DMS53 treated with DMSO at 0.1 percent for 48 hours (cell line): ENCODE measurements at regions not wholly inside any gene's neighbourhood (a gene's known extent, or its start where the extent isn't known, plus 50 kb on each side); places are given as distances from the start of the nearest gene placed in this dataset.

ENCODE experiments used
- DNase-seq: peaks from one replicate; lab custom pipeline; 2025; ENCODE audit not compliant: unreplicated experiment; lab: John Stamatoyannopoulos, UW

DNA sequence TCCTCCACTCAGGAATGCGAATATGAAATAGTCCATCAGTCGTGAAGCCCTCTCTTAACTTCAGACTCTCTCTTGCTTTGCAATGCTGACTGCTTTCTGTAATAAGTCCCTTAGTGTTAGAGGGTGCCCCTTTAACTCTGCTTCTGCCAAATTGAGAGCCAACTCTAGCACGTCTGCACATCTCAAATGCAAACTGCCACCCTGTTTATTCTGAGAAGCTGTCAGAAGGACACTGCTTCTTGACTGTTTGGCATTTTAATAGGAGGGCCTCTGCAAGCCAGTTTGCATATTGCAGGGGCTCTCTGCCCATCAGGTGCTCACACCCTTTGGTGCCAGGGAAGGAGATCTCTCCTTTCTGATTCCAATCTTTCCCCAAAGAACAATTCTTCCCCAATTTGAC, 589.8 kb upstream of the CDH4 start:
- no peak for DNase-seq

DNA sequence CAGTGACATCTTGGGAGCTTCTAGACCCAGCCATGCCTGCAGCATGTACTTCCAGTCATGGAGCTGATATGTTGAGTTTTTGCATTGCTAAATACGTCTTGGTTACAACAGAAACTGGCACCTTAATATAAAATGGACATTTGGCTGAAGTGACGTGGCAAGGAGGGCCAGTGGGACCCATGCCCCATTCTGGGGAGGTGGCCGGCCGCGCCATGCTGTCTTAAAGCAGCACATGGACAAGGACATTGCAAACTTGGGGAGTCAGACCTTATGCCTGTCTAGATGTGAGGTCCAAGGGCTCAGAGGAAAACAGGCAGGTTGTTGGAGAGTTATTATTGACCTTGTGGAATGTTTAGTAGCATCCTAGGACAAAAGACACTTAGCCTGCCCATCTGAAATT, 588.0 kb upstream of the CDH4 start:
- no peak for DNase-seq

DNA sequence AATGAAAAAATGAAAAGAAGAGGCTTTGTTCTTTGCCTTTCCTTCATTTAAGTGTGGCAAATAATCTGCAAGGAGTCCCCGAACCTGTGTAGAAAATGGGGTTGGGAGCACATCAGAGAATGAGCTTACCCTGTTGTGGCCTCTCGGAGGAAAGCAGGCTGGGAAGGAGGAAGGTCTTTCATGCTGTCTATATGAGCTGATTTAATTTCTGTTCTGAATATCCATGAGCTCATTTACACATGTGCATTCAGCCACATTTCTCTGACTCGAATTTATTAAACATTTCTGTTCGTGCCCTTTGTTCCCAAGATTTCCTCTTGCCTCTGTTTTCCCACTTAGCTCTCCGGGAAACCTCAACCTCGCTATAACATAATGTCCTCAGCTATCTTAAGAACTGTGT, 584.4 kb upstream of the CDH4 start:
- DNase-seq = no peak

DNA sequence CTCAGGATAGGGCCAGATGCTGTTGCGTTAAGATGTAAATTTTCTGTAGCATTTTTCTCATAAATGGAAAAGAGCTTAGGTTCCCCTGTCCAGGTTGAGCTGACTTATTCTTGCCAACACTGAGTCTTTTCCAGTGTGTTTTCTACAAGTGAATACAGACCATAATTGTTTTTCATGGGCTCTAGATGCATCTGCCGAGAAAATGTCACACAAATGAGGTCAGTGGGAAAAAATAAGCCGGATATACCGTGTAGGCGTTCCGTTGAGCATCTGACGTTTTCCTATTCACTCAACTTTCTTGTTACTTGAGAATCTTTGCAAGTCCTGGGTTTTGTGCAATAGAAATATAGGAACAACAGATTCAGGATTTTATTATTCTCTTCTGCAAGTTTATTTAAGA, 582.9 kb upstream of the CDH4 start:
- DNase-seq = no peak

DNA sequence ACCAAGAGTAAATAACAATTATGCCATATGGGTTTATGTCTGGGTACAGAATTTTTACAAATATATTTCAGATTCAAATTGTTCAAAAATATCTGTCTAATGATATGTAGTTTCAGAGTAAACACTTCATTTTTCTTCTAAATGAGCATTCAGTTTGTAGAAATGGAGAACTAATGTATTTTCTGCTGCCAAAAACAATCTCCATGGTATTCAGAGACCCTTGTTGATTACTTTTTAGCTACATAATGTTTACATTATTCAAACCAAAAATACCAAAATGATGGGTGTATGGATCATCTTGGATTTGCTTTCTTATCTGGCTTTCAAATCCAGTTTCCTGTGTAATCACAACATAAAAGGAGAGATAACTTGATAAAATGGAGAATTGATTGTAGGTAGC, 576.0 kb upstream of the CDH4 start:
- DNase-seq = no peak

DNA sequence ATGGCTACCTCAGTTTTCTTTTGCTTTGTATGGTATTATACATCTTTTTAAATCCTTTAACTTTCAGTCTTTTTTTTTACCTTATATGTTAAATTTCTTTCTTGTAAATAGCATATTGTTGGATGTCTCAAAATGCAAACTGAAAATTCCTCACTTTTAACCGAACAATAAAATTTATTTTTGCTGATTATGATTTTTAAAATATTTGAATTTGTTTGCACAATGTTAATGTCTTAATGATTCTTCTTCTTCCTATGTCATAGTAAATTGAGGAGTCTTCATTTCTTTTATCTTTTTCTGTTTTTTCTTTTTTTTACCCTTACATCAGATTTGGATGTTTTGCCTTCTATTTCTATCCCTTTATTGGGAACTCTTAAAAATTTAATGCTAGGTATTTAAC, 574.2 kb upstream of the CDH4 start:
- DNase-seq = no peak

DNA sequence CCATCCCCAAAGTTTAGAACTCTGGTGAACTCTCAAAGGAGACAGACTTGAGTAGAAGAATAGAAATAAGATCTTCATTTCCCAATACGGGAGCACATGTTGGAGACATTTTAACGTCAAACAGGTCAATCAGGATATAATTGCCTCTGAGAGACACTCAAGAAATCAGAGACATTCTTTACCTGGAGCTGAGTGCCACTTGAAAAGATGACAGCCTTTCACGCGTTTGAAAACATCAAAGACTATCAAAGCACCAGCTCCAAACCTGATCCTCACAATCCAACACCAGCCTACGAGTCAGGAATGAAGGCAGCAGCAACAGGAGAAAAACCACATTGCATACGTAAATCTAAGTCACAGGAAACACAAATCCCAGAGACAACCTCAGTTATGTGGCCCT, 571.5 kb upstream of the CDH4 start:
- no peak for DNase-seq

DNA sequence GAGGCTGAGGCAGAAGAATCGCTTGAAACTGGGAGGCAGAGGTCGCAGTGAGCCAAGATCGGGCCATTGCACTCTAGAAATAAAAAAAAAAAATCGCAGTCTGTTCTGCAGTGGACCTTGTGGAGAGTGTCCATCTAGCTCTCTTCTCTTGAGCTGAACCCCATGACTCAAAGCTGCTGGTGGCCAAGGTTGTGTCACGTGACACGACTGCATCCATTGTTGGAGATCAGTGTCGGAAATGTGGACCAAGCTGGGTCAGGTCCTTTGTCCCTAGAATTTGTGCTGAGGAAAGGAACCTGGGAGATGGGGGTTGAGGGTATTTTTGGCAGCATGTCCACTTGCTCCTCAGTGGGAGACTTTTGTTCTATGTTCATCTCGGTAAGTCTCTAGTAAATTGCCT, 564.8 kb upstream of the CDH4 start:
- DNase-seq = no peak

DNA sequence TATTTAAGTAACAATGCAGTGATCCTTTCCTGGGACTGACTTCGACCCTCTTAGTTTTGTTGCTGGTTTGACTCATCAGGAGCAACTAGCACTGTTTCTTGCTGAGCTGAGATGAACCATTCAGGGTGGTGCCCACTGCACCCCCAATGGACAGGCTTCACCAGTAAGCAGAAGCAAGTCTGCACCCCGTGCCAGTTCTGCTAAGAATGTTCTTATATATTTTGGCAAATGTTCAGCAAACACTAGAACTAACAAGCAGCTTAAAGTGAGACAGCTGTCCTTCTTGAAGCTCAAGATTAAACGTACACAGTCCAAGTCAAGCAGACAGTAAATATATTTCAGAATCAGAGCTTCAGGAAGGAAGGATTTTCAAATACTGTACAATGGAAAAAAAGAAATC, 561.3 kb upstream of the CDH4 start:
- no peak for DNase-seq

DNA sequence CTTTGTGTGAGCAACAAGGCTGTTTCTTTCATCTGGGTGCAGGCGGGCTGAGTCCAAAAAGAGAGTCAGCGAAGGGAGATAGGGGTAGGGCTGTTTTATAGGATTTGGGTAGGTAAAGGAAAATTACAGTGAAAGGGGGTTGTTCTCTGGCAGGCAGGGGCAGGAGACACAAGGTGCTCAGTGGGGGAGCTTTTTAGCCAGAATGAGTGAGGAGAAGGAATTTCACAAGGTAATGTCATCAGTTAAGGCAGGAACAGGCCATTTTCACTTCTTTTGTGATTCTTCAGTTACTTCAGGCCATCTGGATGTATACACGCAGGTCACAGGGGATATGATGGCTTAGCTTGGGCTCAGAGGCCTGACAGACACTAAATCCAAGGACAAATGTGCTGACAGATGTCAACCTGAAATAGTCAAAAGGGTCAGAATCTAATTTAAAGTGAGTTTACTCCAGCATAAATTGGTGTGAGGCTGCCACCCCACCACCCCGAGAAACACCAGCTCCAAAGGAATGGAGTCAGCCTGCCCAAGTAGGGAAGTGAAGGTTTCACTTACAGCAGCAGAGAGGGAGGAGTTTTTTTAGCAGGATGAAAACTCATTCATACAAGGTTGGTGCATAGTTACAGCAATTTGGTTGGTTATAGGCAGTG, 560.0 kb upstream of the CDH4 start:
- DNase-seq = no peak

DNA sequence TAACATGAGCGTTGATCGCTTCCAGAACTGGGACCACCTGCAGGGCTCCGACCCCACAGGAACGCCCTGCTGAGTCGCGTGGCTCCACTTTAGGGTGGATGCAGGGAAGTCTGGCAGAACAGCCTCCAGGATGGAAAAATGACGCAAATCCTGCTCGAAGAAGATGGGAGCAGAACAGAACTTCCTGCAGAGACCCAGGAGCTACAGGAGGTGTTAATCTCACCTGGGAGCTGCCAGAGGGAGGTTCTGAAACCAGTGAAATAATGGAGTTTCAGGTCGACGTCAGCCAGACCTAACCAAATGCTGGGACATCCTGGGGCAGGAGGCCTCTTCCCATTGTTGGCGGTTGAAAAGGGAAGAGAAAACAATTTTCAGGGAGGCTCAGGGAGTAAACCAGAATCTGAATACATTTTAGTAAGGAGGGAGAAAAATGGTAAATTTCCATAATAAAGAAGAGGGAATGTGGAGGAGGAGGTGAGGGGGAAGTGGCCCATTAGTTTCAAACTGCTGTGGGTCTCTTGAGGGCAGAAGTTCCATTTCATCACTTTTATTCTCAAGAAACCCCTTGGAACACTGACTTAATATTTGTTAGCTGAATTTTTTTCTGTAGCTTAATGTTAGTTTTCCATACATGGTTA, 558.4 kb upstream of the CDH4 start:
- DNase-seq = no peak

DNA sequence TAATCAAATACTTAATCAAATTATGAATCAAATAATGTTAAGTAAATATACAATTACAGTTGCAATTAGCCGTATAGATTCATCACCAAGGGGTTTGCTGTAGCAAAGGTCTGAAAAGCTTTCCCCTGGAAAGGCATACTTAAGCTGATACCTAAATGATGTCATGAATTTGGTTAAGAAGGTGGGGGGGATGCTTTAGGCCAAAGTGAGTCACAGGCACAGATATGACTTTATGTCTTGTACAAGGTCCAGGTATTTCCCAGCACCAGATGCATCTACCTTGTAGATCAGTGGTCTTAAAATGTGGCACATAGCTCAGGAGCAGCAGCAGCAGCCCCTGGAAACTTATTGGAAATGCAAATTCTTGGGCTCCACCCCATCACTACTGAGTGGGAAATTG, 557.3 kb upstream of the CDH4 start:
- DNase-seq = no peak

DNA sequence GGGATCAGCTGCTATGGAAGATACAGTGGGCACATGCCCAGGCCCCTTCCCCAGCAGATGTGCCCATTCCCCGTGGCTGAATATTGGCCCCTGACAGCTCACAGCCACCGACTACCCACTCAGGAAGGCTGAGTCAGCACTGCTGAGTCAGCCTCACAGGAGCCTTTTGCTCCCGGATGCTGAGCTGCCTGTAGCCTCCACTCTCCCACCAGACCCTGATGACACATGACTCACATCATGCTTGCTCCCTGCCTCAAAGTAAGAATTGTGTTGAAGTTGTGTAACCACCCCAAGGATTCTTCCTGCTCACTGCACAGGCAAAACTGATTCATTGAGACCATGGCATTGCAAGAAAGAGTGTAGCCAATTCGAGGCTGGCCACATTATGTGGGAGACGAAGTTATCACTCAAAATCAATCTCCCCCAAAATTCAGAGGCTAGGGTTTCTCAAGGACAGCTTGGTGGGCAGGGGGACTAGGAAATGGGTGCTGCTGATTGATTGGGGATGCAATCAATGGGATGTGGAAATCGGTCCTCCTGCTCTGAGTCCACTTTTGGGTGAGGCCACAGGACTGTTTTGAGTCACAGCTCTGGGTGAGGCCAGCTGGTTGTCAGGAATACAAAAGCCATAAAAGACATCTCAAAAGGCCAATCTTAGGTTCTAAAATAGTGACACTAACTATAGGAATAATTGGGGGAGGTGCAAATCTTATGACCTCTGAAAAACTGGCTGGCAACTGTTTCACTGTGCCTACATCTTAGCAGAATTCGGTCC, 556.6 kb upstream of the CDH4 start:
- DNase-seq = no peak

DNA sequence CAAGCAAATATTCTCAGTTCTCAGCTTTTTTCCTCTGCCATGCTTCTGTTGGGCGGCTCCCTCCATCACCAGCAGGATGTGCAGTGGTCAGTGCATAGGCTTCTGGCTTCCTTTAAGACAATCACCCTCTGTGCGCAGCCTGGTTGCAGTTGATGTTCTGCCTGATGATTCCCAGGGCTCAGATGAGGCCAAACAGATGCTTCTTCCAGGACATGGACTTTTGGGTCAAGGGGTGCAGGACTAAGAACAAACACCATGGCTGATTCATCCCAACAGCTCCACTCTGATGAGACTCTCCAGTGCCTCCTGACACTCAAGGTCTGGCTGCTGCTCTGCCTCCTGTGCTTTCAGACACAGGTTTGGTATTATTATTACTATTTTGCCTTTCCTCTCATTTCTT, 554.8 kb upstream of the CDH4 start:
- no peak for DNase-seq

DNA sequence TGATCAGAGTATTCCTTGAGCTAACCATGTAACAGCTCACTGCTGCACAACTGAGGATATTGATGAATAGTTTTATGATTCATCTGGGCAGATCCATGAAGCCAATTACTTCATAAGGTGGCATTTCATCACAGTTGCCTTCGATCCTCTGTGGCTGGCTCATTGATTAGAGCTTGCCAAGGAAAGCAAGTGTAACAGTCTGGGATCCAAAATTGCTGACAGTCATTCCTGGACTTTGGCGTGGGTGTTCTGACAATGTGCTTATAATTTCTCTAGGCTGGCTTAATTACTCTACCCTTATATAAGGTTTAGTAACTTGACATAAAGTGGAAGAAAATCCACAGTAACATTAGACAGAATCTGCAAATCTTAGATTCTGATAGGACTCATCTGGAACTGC, 551.3 kb upstream of the CDH4 start:
- no peak for DNase-seq

DNA sequence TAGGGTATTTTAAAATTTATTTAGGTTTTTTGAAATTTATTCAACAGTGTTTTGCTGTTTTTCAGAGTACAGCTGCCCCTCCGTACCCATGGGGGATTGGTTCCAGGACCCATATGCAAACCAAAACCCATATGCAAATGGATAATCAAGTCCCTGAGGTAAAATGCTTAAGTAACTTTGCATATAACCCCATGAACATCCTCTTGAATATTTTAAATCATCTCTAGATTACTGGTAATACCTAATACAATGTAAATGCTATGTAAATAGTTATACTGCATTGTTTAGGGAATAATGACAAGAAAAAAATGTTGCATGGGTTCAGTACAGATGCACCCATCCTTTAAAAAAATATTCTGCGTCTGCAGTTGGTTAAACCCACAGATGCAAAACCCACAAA, 547.9 kb upstream of the CDH4 start:
- DNase-seq = no peak

DNA sequence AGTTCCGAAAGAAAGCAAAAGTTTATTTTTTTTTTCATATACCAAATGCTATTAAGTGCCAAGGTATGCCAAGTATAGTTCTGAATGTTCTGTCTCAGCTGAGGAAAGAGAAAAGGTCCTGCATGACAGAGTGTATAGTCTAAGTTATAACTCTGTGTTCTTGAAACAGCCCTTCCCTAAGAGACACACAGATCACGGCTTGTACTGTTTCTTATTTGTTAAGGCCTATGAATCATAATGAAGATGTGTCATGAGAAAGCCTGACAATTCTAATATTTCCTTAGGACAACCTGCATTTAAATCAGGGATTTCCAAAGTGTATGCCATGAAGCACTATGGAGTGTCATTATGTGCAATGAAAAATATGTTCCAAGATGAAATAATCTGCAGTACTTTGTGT, 538.7 kb upstream of the CDH4 start:
- DNase-seq = no peak

DNA sequence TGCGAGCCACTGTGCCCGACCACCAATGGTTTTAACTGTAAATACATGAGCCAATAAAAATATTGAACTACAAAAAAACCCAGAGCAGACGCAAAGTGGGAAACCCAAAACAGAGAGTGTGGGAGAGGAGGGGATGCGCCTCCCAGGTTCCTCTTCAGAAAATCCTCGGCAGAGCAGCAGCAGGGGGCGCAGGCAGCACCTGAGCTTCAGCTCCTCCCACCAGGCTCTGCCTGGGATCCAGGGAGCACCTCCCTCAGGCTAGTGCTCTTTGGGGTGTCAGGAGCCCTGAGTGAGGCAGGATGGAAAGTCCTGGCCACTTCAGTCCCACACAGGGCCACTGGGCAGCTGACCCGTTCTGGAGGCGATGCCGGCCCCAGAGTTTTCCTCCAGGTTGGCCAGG, 536.9 kb upstream of the CDH4 start:
- DNase-seq = no peak

DNA sequence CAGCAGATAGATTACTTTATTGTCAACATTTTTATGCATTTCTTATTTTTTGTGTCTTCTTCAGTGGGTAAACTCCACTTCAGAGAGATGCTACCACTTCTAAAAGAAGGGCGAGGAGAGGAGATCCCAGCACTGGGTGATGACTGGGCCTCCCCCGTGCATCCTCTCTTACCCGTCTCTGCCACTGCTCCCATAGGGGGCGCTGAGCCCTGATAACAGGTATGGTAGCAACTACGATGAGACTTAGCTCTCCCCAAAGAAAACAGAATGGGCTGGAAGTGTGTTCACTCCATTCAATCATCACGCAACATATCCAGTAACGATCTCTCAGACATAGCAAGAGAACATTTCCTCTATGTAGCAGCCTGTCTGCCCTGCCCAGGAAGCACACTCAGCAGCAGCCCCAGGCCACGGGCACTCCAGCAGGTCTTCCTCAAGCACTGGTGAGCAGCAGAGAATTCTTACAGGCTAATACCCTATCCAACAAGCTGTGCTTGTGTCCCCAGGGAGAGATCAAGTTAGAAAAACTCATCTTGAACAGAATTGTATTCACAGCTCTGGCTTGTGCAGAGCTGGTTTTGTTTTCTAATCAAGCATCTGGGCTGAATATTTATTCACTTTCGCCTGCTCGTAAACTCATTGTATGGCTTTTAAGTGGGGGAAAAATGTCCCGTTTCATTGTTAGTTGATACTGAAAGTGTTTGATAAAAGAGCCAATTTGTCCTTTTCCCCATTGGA, 533.1 kb upstream of the CDH4 start:
- no peak for DNase-seq

DNA sequence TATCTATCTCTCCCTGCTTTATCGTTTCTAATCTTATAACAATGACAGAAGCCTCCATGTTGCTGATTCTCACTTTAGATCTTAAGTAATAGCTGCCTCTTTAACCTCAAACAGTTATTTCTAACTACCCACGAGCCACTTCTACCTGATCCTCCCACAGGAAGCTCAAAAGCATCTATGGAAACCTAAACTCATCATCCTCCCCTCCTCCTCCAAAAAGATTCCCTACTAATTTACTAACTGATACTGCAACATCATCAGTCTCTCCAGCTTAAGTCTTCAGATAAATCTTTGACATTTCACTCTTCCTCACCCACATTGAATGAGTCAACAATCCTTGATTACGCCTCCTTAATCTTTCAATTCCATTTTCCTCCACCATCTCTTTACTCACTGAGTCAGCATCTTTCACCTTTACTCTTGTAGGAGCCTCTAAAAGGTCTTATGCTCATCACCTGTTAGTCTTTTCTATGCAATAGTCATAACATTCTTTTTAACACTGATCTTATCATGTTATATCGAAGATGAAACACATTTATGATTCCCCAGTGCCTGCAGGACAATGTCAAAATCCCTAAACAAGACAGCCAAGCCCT, 526.7 kb upstream of the CDH4 start:
- DNase-seq = no peak

DNA sequence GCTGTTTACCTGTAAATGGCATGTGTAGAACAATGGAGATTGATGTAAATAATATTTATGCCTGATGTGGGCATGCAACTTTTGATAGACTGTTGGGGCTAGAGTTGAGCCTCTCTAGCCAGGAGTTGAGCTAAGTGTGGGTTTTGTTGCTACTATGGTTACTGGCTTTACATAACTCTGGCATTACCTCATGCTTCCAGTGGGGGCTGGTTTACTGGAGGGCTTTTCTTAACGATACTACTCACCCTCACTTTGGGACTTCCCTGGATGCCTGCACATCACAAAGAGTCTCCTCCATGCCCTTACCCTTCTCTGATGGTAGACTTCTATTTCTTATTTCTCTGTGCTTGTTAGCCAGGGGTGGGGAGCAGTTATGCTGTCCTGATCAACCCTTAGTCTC, 524.6 kb upstream of the CDH4 start:
- DNase-seq = no peak

DNA sequence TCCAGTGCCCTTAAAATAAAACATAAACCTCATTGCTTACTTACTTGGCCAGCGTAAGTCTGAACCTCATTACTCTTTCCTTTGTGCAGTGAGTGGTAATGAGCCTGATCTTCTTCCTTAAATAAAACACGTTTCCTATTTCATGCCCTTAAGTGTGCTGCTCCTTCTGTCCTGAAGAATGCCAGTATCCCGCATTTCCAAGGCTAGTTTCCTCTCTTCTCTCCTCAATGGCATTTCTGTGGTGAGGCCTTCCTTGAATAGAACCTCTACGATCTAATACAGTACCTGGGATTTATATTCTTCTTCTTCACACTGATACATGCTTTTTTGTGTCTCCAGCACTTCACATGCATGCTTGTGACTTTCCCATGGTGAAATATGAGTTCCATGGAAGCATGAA, 523.4 kb upstream of the CDH4 start:
- no peak for DNase-seq
